Keratinocyte (primary cell): ENCODE measurements at regions not wholly inside any gene's neighbourhood (a gene's known extent, or its start where the extent isn't known, plus 50 kb on each side); places are given as distances from the start of the nearest gene placed in this dataset.

Source experiments
- DNase-seq: peaks from one replicate; pipeline ENCODE4 v3.0.0-alpha.2; 2011; ENCODE audit warnings: low read depth, missing footprints, low spot score
- FAIRE-seq: peaks from 2 replicates; lab custom pipeline; 2011; peaks lifted over from hg19 to GRCh38; lab: Jason Lieb, UNC
- H2AFZ ChIP-seq: 2 replicates; pipeline ENCODE4 v1.6.0; 2012; ENCODE audit warnings: low read length, control low read depth, inconsistent platforms; ENCODE audit not compliant: control insufficient read depth
- H3K27ac ChIP-seq: 2 replicates; pipeline ENCODE4 v1.5.1; 2011; ENCODE audit warnings: low read length; ENCODE audit not compliant: control insufficient read depth, insufficient read depth
- H3K27me3 ChIP-seq: 3 replicates; pipeline ENCODE4 v1.6.0; 2011; ENCODE audit warnings: low read length; ENCODE audit not compliant: control insufficient read depth, insufficient read depth; ENCODE audit errors: extremely low read depth
- H3K36me3 ChIP-seq, 2 experiments: 2 replicates in 1 of 2; 3 replicates in 1 of 2; pipeline ENCODE4 v1.5.1; 2011; ENCODE audit warnings: low read length in 2 of 2, mild to moderate bottlenecking in 1 of 2; ENCODE audit not compliant: control insufficient read depth in 2 of 2, insufficient read depth in 2 of 2; ENCODE audit errors: extremely low read depth in 1 of 2
- H3K4me1 ChIP-seq: 3 replicates; pipeline ENCODE4 v1.5.1; 2011; ENCODE audit warnings: low read length; ENCODE audit not compliant: control insufficient read depth, insufficient read depth; ENCODE audit errors: extremely low read depth
- H3K4me2 ChIP-seq: 3 replicates; pipeline ENCODE4 v1.6.0; 2011; ENCODE audit warnings: low read depth, low read length; ENCODE audit not compliant: control insufficient read depth, insufficient read depth; ENCODE audit errors: extremely low read depth
- H3K4me3 ChIP-seq, 3 experiments: fragments of 200-600 bp in 1 of 3; sonication (generic) in 1 of 3; 2 replicates in 2 of 3; 3 replicates in 1 of 3; pipeline ENCODE4 v1.5.1; 2011 to 2016; ENCODE audit warnings: low read length in 3 of 3, mild to moderate bottlenecking in 3 of 3, control low read depth in 2 of 3, inconsistent platforms in 1 of 3, low read depth in 1 of 3, mixed read lengths in 1 of 3, mixed run types in 1 of 3, moderate library complexity in 1 of 3; ENCODE audit not compliant: control insufficient read depth in 2 of 3, insufficient read depth in 2 of 3; ENCODE audit errors: extremely low read depth in 1 of 3
- H3K79me2 ChIP-seq: 2 replicates; pipeline ENCODE4 v1.6.0; 2012; ENCODE audit warnings: low read length; ENCODE audit not compliant: control insufficient read depth, insufficient read depth
- H3K9ac ChIP-seq: 3 replicates; pipeline ENCODE4 v1.6.0; 2011; ENCODE audit warnings: low read length; ENCODE audit not compliant: control insufficient read depth, insufficient read depth; ENCODE audit errors: extremely low read depth
- H3K9me1 ChIP-seq: 3 replicates; pipeline ENCODE4 v1.6.0; 2011; ENCODE audit warnings: low read length; ENCODE audit not compliant: control insufficient read depth, insufficient read depth; ENCODE audit errors: extremely low read depth
- H3K9me3 ChIP-seq: 2 replicates; pipeline ENCODE4 v1.5.1; 2012; ENCODE audit warnings: low read depth, low read length; ENCODE audit not compliant: control insufficient read depth
- H4K20me1 ChIP-seq: 3 replicates; pipeline ENCODE4 v1.6.0; 2011; ENCODE audit warnings: low read length; ENCODE audit not compliant: control insufficient read depth, insufficient read depth; ENCODE audit errors: extremely low read depth
- CTCF ChIP-seq, 3 experiments: IDR thresholded peaks in 1 of 3; conservative IDR thresholded peaks in 1 of 3; optimal IDR thresholded peaks in 1 of 3; 2 replicates in 2 of 3; 3 replicates in 1 of 3; pipeline versions ENCODE3 to v1.5.1; 2011; ENCODE audit warnings: low read length in 3 of 3, mild to moderate bottlenecking in 3 of 3, moderate library complexity in 2 of 3, control low read depth in 1 of 3, inconsistent platforms in 1 of 3; ENCODE audit not compliant: insufficient read depth in 2 of 3; ENCODE audit errors: extremely low read depth in 1 of 3
- EZH2 ChIP-seq: IDR thresholded peaks from one replicate; pipeline ENCODE4 v1.6.1; 2012; ENCODE audit warnings: inconsistent platforms, mild to moderate bottlenecking, low read length, moderate library complexity
- dilution Hi-C: fragments of 300-500 bp; cut with MboI; formaldehyde crosslinking; loops from one replicate; pipeline ENCODE4 v1.7.0; 2020; ENCODE audit warnings: low sequenced_read_pairs; ENCODE audit not compliant: extremely low pct_ligation_motif_present

- FAIRE-seq (no peak), DNase-seq (no peak)
- dilution Hi-C loops = no loop called here
These were observed 1634.3 kb upstream of the ADGRL3 start for GRCh38 chr4:59565836-59566235.

GRCh38 chr4:59570860-59571476 lies 1629.2 kb upstream of the ADGRL3 start:
- DNase-seq = no peak
- Histone ChIP-seq H3K27ac (no peak overlapping the region), H3K9me1 (no peaks in the 10 kb centered on the region), H3K4me3 (no peak overlapping the region), H3K27me3 (no peaks in the 10 kb centered on the region), H3K9ac (no peak overlapping the region), H3K9me3 (no peaks in the 10 kb centered on the region), H3K4me2 (no peak overlapping the region), H2AFZ (no peak overlapping the region), H3K36me3 (no peaks in the 10 kb centered on the region), H3K4me1 (no peaks in the 10 kb centered on the region), H3K79me2 (no peaks in the 10 kb centered on the region), H4K20me1 (no peaks in the 10 kb centered on the region)
- TF ChIP-seq EZH2 (no peak), CTCF (optimal IDR thresholded peaks at IDR 0.05 in 1 of 3, IDR thresholded peaks at IDR 0.05 in 1 of 3, conservative IDR thresholded peaks at IDR 0.05 in 1 of 3; ENCODE audit: extremely low read depth in 1 of 3, insufficient read depth in 2 of 3, low read length in 3 of 3) (no peak)
- dilution Hi-C loops = no loop called here
- FAIRE-seq = no peak

More at GRCh38 chr4:59565836-59566235, 1634.3 kb upstream of the ADGRL3 start:
- H3K79me2 ChIP-seq = no peaks in the 10 kb centered on the region
- no peak overlapping the region for H2AFZ ChIP-seq
- no peak overlapping the region for H3K4me2 ChIP-seq
- H3K9me3 ChIP-seq = no peaks in the 10 kb centered on the region
- no peak overlapping the region for H3K9ac ChIP-seq
- H3K9me1 ChIP-seq = no peaks in the 10 kb centered on the region
- H3K27ac ChIP-seq = no peak overlapping the region
- H3K36me3 ChIP-seq = no peaks in the 10 kb centered on the region
- TF ChIP-seq EZH2 (no peak), CTCF (optimal IDR thresholded peaks at IDR 0.05 in 1 of 3, IDR thresholded peaks at IDR 0.05 in 1 of 3, conservative IDR thresholded peaks at IDR 0.05 in 1 of 3; ENCODE audit: extremely low read depth in 1 of 3, insufficient read depth in 2 of 3, low read length in 3 of 3) (no peak)
- H3K4me3 ChIP-seq = no peak overlapping the region
- H4K20me1 ChIP-seq = no peaks in the 10 kb centered on the region
- no peaks in the 10 kb centered on the region for H3K4me1 ChIP-seq
- no peaks in the 10 kb centered on the region for H3K27me3 ChIP-seq
